Right ventricle myocardium superior (tissue), 1 donor: ENCODE measurements at regions not wholly inside any gene's neighbourhood (a gene's known extent, or its start where the extent isn't known, plus 50 kb on each side); places are given as distances from the start of the nearest gene placed in this dataset.
A peak's percentile ranks its signal among the peaks of the same experiment; 100 is the strongest.

ENCODE experiments used
- ATAC-seq: fragments of 200-7000 bp; cut with Tn5 transposase; one replicate; pipeline ENCODE4 v1.9.1; 2020; ENCODE audit warnings: mild to moderate bottlenecking; ENCODE audit not compliant: poor library complexity
- DNase-seq: peaks from one replicate; pipeline ENCODE4 v3.0.0-alpha.2; 2020
- intact Hi-C: fragments of 100-400 bp; cut with DNase I; formaldehyde crosslinking; loops from one replicate; pipeline ENCODE4 v1.11.2; 2022
- donor health status: DM: no; HTN: yes; CAD: no; lungs with severe emphysema.

DNA sequence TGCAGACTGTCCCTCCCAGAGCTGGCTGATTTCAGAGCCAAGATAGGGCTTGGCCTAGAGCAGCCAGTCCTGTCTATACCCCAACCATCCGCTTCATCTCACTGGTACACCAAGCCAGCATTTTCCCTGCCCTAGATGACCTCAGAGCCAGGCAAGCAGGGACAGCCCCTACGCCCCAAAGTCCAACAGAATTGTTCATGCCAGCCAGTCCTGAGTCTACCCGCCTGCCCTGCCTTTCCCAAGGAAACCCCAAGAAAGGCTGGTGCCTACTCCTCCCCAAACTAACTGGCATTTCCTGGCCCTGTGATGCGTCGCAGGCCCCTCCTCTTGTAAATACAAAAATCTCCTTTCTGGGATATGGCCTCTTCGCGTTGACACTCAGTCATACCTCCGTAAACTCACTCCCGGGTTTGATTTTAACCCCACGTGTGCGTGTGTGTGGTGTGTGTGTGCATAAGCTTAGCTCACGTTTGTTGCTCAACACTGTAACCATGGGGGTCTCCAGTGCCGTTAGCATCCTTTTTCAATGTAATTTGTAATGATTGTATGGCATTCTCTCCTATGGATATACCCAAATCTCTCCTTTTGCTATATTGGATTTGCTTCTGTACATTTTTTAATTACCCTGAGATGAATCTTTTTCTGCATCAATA lies 75.3 kb downstream of the SIK1 start:
- intact Hi-C loops, result loop anchor here (5.0 kb wide), 1 partner anchor 49 kb away; no protein-coding TSS in a partner anchor
- no peak for DNase-seq
- ATAC-seq, result no peak

DNA sequence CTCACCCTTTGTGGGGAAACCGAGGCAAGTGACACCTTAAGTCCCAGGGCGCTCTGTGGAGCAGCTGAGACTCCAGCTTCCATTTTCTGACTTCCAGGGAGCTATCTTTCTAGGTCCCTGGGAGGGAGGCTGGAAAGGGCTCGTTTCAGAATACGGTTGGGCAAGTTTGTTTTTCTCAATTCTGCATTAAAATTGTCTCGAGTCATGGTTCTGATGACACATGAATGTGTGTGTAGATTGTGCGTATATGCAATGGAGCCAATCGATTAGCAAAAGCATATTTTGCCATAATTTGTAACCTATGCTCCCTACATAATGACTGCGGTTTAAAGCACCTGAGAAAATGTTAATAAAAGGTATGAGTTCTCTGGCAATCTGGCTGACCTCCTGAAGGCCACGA lies 77.3 kb downstream of the SIK1 start:
- no peak for DNase-seq
- intact Hi-C loops, result loop anchor here (5.0 kb wide), 1 partner anchor 47 kb away; no protein-coding TSS in a partner anchor
- no peak for ATAC-seq

DNA sequence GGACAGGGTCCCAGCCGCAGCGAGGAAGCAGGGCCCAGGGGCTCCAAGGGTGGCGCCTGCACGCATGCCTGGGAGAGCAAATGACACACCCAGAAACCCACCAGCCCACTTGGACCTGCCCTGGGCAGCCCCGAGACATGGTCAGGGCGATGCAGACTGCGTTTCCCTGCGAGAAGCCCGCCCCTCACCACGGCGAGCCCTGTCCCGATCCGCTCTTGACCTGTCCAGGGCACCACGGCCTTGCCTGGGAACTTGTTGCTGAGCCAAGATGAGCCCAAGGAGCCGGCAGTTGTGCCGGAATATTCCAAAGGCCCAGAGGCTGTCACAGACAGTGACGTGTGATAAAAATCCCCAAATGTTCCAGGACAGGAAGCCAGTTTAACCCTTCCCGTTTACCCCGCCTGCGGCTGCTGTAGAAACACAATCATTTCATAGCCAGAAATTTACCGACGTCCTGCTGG lies 78.1 kb downstream of the SIK1 start:
- intact Hi-C loops, result no loop called here
- no peak for ATAC-seq
- DNase-seq, result no peak

DNA sequence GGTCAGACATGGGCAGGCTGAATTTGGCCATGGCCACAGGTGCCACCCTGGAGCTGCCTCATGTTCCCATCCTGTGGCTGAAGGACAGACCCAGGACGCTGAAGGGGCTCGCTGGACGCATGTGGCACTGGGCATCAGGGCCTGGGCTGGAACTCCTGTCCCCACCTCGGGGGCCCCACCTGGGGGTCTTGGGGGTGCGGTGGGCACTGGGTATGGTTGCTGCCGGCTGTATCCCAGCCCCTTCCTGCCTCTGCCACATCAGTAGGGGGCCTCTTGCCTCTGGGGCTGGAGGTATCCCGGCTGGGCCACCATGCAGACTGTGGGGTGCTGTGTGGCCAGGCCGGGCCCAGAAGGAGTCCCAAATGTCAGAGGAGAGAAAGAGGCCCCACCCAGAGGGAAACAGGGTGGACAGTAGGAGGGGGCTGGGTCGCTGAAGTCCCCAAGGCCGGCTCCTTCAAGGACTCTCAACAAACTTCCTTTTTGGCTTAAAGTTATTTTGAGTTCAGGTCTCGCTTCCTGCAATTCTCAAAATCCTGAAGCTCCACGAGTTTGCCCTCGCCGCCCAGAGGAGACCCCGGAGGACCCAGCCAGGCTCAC lies 78.7 kb downstream of the SIK1 start:
- intact Hi-C loops, result no loop called here
- ATAC-seq (no peak), DNase-seq (no peak)

DNA sequence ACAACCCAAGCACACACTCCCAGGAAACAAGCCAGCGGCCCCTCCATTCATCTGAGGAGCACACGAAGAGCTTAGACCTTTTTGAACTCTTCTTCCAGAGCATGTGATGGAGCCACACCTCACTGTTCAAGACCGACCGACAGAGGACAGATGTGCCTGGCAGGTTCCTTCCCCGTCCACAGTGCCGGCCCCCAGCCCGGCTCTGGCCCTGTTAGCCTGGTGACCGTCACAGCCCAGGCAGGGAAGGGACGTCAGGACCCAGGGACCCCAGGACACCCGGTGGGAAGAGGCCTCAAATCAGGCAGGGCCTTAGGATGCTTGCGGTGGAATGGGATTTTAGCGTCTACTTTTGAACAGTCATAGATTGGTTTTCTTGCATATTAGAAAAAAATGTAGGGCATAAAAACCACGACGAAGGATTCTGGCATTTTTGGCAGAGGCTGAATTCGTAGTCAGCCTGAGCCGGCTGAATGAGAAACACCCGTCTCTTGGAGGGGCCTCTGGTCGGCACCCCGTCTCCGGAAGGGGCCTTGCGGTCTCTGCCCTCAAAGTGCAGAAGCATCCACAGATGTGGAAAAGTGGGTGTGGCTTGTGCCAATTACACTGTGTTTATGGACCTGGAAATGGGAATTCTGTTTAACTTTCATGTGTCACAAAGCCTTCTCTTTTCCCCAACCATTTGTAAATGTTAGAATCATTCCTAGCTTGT lies 79.3 kb downstream of the SIK1 start:
- DNase-seq (no peak), ATAC-seq (no peak)
- intact Hi-C loops, result no loop called here

DNA sequence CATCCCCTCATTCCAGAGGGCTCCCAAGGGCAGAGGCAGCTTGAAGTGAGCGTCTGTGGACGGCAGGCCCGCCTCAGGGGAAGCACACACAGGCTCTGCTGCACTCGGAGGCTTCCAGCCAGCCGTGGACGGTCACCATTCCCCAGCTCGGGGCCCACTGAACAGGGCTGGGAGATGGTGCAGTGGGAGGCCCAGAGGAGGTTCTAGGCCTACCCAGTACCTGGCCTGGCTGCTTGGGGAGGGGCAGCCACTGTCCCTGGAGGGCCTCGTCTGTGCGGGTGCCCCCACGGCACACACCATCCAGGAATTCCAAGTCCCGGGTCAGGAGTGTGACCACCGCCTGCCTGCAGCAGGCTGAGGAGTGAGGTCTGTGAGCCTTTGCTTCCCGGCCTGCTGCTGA lies 80.4 kb downstream of the SIK1 start:
- intact Hi-C loops, result no loop called here
- DNase-seq (no peak), ATAC-seq (no peak)

DNA sequence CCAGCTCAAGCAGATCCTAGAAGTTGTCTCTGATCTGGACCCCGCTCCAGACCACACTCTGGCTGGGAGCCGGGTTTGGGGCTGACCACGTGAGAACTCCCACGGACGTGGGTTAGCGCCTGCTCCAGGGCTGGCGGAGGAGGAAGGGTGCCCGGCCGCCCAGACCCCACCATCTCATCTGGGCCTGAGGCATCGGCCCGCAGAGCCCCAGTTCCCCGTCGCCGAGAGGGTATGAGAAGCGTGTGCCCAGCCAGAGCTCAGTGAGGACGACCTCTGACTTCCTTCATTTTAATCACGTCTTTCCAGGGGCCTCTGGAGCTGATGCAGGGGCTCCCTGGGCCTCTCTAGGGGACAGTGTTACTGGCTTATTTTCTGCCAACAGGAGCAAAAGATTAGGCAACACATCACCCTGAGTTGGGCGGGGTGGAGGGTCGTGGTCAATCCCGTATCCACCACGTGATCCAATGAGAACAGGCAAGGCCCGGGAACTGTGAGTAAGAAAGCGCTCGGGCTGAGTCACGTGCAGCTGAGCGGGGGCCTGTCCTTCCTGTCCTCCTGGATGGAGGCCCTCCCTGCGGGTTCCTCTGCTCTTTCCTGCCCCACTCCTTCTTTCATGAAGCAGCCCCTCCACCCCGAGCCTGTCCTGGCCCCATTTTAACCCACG lies 81.1 kb downstream of the SIK1 start:
- DNase-seq (no peak), ATAC-seq (no peak)
- intact Hi-C loops, result no loop called here

DNA sequence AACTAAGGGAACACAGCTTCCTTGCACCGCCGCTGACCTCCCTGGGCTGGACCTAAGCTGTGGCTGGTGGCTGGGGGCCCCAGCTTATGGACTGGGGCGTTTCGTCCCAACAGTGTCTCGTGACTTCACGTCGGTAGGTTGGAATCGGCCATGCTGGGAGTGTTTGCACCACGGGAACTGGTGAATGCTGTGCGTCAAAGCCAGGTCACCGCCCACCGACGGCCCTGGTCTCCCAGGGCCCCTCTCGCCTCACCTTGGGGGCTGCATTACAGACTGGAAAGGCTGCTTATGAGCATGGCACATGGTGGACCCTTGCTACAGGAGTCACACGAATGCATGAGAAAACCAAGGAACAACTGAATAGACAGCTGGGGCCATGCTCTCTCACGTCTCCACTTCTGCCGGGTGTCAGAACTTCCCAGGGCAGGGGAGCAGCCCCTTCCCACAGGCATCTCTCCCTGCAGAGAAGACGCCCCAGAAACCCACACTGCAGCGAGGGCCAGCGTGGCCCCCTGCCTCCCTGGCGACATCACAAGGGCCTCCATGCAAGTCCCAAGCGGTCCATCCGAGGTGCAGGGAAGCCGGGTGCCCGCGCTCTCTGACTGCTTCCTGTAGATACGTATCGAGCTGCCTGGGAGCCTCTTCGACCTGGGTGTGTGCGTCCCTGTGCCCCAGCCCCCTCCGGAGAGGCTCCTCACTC lies 81.7 kb downstream of the SIK1 start:
- ATAC-seq (no peak), DNase-seq (no peak)
- intact Hi-C loops, result no loop called here

DNA sequence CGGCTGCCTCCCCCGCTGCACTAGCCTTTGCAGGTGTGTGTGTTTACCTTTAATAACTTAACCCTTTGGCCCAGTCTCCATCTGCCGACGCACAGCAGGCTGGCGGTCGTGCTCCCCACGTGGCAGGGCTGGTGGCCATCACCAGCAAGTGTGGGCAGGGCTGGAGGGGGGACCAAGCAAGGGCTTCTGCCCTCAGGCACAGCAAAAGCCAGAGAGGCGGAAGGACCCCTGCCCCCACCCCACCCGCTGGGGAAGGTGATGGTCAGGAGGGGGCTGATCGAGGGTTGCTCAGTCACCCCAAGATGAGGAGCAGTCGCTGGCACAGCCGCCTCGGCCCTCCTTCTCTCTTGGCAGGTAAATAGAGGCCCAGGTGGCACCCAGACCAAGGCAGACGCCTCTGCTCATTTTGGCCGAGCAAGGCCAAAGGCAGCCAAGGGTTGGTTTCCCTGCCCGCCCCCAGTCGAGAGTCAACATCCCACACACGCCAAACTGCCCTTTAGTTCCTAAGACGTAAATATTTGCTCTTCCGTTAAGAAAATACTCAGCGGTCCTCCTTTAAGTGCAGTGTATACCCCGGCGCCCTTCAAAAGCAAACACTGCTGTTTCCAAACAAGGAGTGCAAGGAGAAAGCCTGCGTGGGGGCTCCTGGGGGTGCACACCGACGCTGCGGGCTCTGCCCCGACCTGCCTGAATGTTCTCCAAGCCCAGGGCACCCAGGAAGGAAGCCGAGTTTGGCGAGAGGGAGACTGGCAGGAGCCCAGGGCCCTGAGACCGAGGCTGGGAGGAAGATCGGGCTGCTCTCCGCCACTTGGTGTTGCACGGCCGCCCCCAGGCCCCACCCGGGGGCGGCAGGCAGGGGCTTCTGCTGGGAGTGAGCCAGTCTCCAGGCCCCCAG lies 82.7 kb downstream of the SIK1 start:
- DNase-seq, result no peak
- ATAC-seq, result no peak
- intact Hi-C loops, result no loop called here

DNA sequence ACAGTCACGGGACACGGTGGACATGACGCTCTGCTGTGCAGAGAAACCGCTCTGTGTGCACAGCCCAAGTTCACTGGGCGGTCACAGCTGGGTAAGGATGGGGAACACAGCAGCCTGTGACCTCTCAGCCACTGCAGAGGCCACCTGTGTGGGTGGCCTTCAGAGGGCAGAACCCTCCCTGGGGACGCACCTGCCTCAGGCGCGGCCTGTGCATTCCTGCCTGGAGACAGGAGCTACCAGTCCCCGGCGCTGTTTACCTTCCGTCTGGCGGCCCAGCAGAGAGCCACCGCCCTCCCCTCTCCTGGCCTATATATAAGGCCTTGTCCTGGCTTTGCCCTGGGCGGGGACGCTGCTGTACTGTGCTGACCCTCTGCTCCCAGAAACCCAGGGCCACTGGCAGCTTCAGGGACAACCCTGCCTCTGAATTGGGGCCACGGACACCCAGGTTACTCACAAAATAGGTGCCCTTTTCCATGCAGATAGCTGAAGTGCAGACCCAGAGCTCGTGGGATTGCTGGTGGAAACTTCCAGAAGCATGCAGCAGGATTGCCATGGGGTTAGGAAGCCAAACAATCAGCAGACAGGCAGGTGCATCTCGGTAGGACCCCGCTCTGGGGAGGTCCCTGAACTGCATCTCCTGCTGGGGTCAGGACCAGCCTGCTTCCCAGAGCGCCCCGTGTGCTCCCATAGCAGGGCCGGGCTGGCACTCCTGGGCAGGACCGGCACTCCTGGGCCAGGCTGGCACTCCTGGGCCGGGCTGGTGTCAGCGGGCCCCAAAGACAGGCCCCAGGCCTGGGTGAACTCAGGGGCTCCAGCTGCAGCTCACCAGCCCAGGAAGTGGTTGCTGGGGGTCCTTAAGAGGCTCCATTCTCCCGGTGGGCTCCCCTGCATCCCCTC lies 83.6 kb downstream of the SIK1 start:
- DNase-seq (no peak), ATAC-seq (no peak)
- intact Hi-C loops, result no loop called here

DNA sequence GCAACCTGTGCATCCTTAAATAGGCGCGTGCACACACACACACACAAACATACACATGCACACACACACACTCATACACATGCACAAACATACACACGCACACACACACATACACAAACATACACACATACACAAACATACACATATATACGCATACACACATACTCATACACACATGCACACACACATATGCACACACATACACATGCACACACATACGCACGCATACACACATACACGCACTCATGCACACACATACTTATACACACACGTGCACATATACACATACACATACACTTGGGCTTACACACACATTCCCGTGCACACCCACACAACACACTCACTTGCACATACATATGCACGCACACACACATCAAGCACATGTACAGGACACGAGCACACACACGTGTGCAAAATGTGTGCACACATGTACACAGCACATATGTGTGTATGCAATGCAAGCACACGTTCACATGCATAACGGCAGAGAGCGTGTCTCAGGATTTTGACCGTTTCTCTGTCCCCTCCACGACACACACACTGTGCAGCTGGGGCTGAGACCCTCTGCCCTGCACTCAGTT lies 84.5 kb downstream of the SIK1 start:
- DNase-seq, result no peak
- intact Hi-C loops, result no loop called here
- ATAC-seq, result no peak

DNA sequence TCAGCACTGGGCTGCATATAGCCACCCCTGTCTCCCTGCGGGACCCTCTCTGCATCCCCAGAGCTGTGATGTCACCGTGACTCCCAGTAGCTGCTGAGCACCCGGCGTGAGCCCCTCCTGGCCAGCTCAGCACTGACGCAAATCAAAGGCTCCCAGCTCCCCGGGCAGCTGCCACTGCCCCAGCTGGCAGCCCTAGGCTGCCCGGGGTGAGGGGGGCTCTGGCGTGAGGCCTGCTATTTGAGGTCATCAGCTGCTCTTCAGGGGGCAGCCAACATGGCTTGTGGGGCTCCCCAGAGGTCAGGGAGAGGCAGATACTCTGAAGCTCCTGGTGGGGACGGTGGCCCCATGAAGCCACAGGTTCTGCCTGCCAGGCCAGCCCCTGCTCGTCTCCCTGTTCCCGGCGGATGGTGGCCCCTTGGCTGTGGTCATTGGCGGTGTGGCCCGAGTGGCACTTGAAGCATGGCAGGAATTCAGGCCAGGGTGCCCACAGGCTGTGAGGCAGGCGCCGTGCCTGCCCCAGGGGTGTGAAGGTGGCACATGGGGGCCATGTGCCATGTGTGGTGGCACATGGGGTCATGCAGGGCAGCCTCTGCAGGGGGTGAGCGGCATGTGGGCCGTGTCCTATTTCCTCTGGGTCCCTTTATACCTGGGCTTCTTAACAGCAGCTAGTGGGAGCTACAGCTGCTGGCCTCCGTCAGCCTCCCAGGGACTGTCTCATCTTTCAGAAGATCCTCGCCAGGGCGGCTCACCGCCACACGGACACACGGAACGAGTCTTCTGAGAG lies 85.4 kb downstream of the SIK1 start:
- intact Hi-C loops, result no loop called here
- ATAC-seq (peak; percentile 60), DNase-seq (no peak)

DNA sequence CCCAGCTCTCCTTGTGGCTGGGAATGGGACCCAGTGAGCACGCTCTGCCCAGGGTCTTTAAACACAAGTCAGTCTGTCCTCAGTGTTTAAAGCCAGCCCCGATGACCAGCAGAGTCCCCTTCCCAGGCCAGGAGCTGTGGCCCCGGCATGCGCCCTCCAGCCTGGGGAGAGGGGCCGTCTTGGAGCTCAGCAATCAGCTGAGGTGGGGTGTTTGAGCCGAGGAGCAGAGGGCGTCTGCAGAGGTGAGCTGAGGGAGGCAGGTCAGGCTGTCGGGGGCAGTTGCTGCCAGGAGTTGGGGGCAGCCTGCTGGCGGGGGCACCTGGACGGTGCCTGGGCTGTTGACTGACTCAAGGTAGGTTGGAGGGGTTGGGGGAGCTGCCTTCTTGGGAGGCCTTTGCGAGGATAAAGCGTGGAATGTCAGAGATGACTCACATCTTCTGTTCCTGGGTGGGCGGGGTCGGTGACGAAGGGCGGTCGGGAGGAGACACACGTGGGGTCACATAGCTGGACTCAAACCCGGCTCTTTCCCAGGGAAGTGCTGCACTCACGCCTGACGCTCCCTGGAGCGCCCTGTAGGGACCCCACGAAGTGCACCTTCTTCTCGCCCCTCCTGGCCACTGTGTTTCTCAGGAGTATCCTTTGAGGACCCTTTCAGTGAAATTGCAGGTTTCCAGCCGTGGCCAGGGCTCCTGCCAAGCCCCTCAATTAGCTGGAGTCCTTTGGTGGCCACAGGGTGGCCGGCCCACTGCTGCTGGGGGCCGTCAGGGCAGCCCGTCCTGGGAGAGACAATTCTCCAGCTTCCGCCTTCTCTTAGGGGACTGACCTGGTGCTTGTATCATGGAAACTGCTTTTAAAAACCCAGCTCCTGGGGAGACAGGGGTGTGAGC lies 86.2 kb downstream of the SIK1 start:
- no peak for DNase-seq
- intact Hi-C loops, result no loop called here
- no peak for ATAC-seq

DNA sequence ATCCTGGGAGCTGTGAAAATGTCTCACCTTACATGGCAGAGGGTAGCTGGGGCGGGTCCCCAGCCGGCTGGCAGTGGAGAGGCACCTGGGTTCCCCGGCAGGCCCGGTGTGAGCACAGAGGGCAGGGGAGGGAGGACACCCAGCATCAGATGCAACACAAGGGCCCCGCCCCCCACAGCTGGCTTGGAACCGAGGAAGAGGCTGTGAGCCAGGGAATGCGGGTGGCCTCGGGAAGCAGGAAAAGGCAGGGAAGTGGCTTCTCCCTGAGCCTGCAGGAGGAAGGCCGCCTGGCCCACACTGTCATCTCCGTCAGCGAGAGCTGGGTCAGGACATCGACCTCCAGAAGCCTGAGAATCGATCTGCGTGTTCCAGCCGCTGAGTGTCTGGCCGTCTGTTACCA lies 87.3 kb downstream of the SIK1 start:
- DNase-seq, result peak; percentile 72
- no peak for ATAC-seq
- intact Hi-C loops, result no loop called here

DNA sequence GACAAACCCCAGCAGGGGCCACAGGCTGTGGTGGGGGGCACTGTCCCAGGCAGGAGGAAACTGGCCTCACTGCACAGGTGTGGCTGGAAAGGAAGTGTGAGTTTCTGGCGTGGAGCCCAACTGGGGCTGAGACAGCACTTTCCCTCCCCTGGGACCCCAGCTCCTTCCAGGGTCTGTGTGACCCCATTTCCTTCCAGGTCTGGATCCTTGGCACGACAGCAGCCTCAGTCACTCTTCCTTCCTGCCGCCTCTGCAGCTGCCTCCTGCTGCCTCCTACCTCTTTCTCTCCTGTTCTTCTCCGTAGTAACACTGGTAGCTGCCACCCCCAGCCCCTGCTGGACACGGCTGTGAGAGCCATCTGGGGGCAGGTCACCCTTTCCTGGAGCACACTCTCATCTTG lies 88.0 kb downstream of the SIK1 start:
- ATAC-seq (no peak), DNase-seq (no peak)
- intact Hi-C loops, result no loop called here
